ENCODE measurements at regions not wholly inside any gene's neighbourhood (a gene's known extent, or its start where the extent isn't known, plus 50 kb on each side); places are given as distances from the start of the nearest gene placed in this dataset.

- TF ChIP-seq, protein P1, sequence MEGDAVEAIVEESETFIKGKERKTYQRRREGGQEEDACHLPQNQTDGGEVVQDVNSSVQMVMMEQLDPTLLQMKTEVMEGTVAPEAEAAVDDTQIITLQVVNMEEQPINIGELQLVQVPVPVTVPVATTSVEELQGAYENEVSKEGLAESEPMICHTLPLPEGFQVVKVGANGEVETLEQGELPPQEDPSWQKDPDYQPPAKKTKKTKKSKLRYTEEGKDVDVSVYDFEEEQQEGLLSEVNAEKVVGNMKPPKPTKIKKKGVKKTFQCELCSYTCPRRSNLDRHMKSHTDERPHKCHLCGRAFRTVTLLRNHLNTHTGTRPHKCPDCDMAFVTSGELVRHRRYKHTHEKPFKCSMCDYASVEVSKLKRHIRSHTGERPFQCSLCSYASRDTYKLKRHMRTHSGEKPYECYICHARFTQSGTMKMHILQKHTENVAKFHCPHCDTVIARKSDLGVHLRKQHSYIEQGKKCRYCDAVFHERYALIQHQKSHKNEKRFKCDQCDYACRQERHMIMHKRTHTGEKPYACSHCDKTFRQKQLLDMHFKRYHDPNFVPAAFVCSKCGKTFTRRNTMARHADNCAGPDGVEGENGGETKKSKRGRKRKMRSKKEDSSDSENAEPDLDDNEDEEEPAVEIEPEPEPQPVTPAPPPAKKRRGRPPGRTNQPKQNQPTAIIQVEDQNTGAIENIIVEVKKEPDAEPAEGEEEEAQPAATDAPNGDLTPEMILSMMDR (IDR thresholded peaks at IDR 0.05; ENCODE audit: poor library complexity) = no peak
- TF ChIP-seq EZH2 (IDR thresholded peaks at IDR 0.05; ENCODE audit: borderline replicate concordance) = no peak
- no peak for TF ChIP-seq EZH2phosphoT487 (IDR thresholded peaks at IDR 0.05; ENCODE audit: low read depth, severe bottlenecking, unreplicated experiment)
- no peak for DNase-seq (ENCODE audit: low spot score)
- no peak overlapping the region for H3K27ac ChIP-seq
- H3K79me2 ChIP-seq = no peaks in the 10 kb centered on the region
- no peaks in the 10 kb centered on the region for H4K20me1 ChIP-seq (ENCODE audit: insufficient read depth, poor library complexity, severe bottlenecking)
- no peaks in the 10 kb centered on the region for H3K4me1 ChIP-seq (ENCODE audit: insufficient read depth)
- no peak overlapping the region for H2AFZ ChIP-seq
- no peaks in the 10 kb centered on the region for H3K27me3 ChIP-seq
- WGBS (ENCODE audit: low lambda C conversion rate, missing lambda C conversion rate) = 80% methylated on average over 2 of the region's 2 CpGs
- no peaks in the 10 kb centered on the region for H3K9me3 ChIP-seq (ENCODE audit: low read depth)
- no peak overlapping the region for H3K4me3 ChIP-seq
- no peak overlapping the region for H3K4me2 ChIP-seq
- H3K9me2 ChIP-seq (replicated peaks; ENCODE audit: insufficient read depth) = no peaks in the 10 kb centered on the region
- no peaks in the 10 kb centered on the region for H3K36me3 ChIP-seq (replicated peaks; ENCODE audit: insufficient read depth, low read depth)
Measured at GRCh38 chr18:70455731-70456130, 166.9 kb downstream of the SOCS6 start.

DNA sequence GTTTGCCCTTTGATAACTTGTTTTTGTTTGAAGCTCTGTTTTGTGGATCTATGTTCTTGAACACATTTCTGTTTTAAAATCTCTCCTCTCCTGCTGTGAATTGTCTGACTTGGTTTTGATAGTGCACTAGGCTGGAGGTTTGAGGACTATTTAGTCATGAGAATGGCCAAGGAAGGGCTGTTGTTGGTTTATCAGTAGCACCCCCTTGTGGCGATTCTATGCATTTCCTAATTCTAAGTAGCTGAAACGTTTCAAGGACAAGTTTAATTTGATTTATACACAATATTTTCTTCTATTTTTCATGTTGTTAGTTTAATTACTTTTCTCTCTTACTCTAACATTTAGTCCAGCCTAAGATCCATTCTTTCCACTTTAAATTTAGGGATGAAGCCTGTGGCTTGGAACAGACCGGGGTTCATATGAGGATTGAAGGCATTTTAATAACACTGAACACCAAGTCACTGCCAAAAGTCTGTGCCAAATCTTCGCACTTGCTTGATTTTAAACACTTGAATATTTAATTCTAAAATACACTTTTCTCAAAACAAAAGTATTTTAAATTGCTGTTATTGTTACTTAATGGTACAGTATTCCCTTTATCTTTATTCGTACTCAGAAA is 166.0 kb downstream of the SOCS6 start:
- H3K27ac ChIP-seq = no peak overlapping the region
- TF ChIP-seq, protein P1 (IDR thresholded peaks at IDR 0.05; ENCODE audit: poor library complexity) = peak; percentile 80
- TF ChIP-seq EZH2phosphoT487 (IDR thresholded peaks at IDR 0.05; ENCODE audit: low read depth, severe bottlenecking, unreplicated experiment) (no peak), EZH2 (IDR thresholded peaks at IDR 0.05; ENCODE audit: borderline replicate concordance) (no peak)
- H3K9me3 ChIP-seq (ENCODE audit: low read depth) = no peaks in the 10 kb centered on the region
- no peaks in the 10 kb centered on the region for H3K4me1 ChIP-seq (ENCODE audit: insufficient read depth)
- no peak overlapping the region for H2AFZ ChIP-seq
- H3K4me3 ChIP-seq = no peak overlapping the region
- peak; percentile 82 for DNase-seq (ENCODE audit: low spot score)
- H3K4me2 ChIP-seq = no peak overlapping the region
- H3K27me3 ChIP-seq = no peaks in the 10 kb centered on the region
- H3K79me2 ChIP-seq = no peaks in the 10 kb centered on the region
- 45% methylated on average over 5 of the region's 5 CpGs for WGBS (ENCODE audit: low lambda C conversion rate, missing lambda C conversion rate)
- H4K20me1 ChIP-seq (ENCODE audit: insufficient read depth, poor library complexity, severe bottlenecking) = no peaks in the 10 kb centered on the region
- H3K9me2 ChIP-seq (replicated peaks; ENCODE audit: insufficient read depth) = no peaks in the 10 kb centered on the region
- no peaks in the 10 kb centered on the region for H3K36me3 ChIP-seq (replicated peaks; ENCODE audit: insufficient read depth, low read depth)

DNA sequence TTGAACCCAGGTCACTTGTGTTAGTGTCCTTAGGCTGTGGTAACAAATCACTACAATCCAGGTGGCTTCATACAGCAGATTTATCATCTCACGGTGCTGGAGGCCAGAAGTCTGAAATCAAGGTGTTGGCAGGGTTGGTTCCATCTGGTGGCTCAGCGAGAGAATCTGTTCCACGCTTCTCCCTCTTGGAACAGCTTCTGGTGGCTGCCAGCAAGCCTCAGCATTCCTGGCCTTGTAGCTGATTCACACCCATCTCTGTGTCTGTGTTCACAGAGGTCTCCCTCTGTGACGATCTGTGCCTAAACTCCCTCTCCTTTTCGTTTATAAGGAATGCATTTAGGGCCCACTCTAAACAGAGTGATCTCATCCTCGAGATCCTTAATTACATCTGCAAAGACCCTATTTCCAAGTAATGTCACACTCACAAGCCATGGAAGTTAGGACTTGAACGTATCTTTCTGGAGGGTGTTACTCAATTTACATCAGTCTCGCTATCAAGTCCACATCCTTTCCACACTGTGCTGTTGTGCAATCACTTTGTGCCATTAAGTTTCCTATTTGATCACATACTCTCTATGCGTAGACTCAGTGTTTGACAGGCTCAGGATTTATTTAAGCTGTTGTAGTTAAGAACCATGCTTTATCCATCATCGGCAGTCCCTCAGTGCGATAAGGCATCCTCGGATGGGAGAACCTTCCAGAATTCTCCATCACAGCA is 164.4 kb downstream of the SOCS6 start:
- DNase-seq (ENCODE audit: low spot score) = no peak
- Histone ChIP-seq H3K9me3 (ENCODE audit: low read depth) (no peaks in the 10 kb centered on the region), H3K9me2 (replicated peaks; ENCODE audit: insufficient read depth) (no peaks in the 10 kb centered on the region), H3K27ac (no peak overlapping the region), H4K20me1 (ENCODE audit: insufficient read depth, poor library complexity, severe bottlenecking) (no peaks in the 10 kb centered on the region), H3K36me3 (replicated peaks; ENCODE audit: insufficient read depth, low read depth) (no peaks in the 10 kb centered on the region), H3K79me2 (no peaks in the 10 kb centered on the region), H3K4me2 (no peak overlapping the region), H3K4me1 (ENCODE audit: insufficient read depth) (no peaks in the 10 kb centered on the region), H3K4me3 (no peak overlapping the region), H2AFZ (no peak overlapping the region), H3K27me3 (no peaks in the 10 kb centered on the region)
- 84% methylated on average over 12 of the region's 12 CpGs for WGBS (ENCODE audit: low lambda C conversion rate, missing lambda C conversion rate)
- TF ChIP-seq EZH2 (IDR thresholded peaks at IDR 0.05; ENCODE audit: borderline replicate concordance) = no peak
- TF ChIP-seq, protein P1 (IDR thresholded peaks at IDR 0.05; ENCODE audit: poor library complexity) = no peak
- TF ChIP-seq EZH2phosphoT487 (IDR thresholded peaks at IDR 0.05; ENCODE audit: low read depth, severe bottlenecking, unreplicated experiment) = no peak
